ENCODE measurements at regions not wholly inside any gene's neighbourhood (a gene's known extent, or its start where the extent isn't known, plus 50 kb on each side); places are given as distances from the start of the nearest gene placed in this dataset.

DNA sequence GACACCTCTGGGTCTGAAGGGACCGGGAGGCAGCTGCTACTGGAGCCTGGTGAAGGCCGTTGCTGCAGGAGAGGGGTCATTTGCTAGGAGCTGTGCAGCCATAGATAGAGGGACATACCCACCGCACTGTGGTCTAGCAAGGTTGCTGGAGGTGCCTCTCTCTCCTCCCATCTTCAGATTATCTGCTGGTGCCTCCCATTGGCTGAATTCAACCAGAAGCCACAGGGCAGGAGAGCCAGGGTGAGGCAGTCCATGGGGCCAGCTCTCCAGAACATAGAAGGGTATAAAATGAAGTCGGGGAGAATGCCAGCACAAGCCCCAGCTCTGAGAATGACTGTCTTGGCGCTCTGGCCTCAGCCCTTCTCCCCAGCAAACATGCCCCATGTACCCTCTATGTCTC is 98.0 kb downstream of the VEGFA start:
- DNase-seq: no peak

DNA sequence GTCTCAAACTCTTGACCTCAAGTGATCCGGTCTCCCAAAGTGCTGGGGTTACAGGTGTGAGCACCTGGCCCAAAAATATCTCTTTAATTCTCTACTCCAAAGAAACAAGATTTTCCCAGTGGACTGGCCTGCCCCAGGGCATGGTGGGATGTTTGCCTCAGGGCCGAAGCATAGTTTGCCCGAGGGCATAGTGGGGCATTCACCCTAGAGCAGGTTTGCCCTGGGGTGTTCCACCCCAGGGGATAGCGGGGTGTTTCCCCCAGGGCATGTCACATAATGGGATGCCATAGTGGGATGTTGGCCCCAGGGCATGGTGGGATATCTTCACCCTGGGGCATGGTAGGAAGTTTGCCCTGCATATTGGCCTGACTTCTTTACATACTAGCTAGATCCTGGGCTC is 97.2 kb downstream of the VEGFA start:
- DNase-seq: no peak

- DNase-seq: peak; percentile 84
These were observed 96.1 kb downstream of the VEGFA start for GRCh38 chr6:43865932-43866645.

- no peak for DNase-seq
These were observed 95.1 kb downstream of the VEGFA start for GRCh38 chr6:43865086-43865485.

- DNase-seq: no peak
These were observed 92.9 kb downstream of the VEGFA start for GRCh38 chr6:43862925-43863324.

DNA sequence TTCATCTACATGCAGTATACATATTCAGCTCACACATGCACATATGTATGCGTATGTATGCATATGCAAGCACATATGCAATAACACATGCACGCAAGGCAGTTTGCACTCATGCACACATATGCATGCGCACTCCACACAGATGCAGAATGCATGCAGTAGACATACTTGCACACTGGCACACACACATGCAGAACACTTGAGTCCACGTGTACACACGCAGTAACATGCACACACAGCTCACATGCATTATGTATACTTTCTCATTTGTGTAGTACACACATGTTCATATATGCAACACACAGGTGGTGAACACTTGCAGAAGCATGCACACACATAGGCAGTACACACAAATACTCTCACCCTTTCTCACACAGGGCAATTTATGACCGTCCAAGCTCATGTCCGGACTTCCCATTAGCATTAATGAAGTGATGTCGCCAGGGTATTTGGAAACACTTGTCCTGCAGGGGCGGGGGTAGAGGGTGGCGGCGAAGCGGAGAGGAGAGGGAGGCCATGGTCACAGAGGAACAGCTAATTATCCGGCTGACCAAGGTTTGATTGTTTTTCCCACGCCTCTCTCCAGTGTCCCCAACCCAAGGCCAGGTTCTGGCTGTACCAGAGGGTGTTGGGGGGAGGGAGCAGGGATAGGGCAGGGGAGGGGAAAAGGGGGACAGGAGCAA is 91.3 kb downstream of the VEGFA start:
- no peak for DNase-seq

DNA sequence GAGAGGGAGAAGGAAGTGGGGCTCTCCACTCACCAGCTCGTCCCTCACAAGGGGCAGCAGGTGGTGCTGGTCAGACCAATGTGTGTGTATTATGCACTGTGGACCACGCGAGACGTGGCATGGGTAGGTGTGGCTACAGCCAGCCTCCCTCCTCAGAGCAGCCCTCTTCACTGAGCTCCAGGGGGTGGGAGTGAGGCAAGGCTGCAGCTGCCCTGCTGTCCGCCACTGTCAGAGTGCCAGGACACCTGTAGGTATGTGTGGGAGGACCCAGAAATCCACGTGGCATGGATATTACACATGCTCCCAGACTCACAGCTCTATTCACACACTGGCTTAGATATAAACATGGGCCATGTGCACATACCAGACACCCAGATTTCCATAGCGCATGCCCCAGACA is 90.3 kb downstream of the VEGFA start:
- no peak for DNase-seq

DNA sequence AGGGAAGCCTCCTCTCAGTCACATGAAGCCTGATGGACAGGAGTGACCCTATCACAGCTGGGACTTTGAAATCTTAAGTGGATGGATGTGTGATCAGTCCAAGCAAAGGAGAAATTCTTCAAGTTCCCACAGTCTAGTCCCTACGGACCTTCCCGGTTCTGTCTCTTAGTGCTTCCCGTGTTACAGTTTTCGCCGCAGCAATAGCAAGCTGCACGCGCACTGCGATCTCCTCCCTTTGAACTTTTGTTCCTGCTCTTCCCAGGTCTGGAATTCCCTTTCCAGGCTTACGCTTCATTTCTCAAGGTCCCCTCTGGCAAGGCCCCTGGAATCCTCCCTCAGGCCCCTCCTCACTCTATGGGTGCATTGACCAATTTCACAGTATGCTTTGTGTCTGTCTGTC is 89.2 kb downstream of the VEGFA start:
- no peak for DNase-seq

DNA sequence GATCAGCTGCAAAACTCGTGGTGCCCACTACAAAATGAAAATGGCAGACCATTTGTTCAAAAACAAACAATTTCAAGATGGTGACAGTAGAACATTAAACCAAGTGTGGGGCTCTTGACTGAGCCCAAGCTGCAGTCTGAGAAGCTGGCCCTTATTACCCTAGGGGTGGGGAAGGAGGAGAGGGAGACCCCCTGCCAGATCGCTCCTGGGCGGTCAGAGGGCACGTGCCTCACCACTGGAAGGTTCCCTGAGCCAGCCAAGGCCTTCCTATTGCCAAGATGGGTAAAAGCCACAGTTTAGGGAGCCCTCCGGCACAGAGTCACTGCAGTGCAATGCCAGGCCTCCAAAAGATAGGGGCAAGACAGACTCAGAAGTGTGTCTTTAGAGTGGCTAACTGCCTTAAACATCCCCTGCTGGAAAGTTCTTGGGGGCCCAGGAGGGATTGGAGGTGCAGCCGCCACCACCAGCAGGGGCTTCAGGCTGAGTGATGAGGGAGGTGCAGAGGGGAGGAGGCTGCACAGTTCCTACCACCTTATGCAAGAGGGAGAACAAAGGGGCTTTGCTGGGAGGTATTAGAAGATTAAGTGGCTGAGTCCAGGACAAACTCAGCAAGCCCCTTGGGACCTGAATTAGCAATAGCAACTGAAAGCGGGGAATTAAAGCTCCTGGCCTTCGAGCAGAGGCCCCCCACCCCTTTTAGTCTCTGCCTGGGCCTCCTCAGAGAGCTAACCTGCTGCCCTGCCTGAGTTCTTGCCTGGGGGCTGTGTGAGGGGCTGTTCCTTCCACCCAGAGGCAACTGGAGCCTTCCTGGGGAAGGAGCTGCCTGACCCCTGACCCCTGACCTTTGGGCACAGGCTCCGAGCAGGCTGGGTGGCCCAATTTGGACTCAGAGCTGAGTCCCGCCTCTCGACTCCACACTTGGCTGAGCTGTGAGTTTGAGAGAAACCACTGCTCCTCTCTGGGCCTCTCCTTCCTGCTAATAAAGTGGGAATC is 88.4 kb downstream of the VEGFA start:
- no peak for DNase-seq

DNA sequence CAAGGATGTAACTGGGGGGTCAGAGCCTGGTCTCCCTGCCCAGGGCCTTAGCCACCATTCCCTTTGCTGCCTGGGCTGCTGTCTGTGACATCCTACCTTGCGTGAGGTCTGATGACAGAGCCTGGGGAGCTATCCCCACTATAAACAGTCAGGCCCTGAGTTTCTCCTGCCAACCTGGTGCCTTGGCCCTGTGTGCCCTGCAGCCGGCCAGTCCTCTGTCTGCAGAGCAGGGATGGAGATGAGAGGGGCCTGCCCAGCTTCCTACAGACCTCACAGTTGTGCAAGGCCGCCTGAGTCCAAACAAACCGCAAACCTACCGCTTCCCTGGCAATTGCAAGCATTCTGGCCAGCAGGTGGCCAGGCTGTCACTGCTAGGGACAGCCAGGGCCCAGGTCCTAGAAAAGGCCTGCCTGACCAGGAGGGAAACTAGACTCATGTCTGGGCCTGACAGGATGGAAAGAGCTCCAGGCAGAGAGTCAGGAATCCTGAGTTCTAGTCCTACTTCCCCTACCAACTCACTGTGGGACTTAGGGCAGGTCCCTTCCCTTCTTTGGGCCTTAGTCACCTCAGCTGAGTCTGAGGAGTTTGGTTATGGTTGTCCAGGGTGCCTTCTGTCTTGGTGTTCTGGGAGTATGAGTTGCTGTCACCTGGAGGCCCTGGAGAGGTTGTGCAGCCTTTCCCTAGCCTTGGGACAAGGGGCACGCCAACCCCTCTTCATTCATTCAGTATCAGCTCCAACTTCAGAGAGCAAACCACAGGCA is 86.2 kb downstream of the VEGFA start:
- DNase-seq: no peak

GRCh38 chr6:43855247-43855646 is 85.2 kb downstream of the VEGFA start:
- DNase-seq: no peak

- no peak for DNase-seq
These were observed 83.1 kb downstream of the VEGFA start for GRCh38 chr6:43853066-43853650.

GRCh38 chr6:43852350-43852864 is 82.4 kb downstream of the VEGFA start:
- DNase-seq: no peak

DNA sequence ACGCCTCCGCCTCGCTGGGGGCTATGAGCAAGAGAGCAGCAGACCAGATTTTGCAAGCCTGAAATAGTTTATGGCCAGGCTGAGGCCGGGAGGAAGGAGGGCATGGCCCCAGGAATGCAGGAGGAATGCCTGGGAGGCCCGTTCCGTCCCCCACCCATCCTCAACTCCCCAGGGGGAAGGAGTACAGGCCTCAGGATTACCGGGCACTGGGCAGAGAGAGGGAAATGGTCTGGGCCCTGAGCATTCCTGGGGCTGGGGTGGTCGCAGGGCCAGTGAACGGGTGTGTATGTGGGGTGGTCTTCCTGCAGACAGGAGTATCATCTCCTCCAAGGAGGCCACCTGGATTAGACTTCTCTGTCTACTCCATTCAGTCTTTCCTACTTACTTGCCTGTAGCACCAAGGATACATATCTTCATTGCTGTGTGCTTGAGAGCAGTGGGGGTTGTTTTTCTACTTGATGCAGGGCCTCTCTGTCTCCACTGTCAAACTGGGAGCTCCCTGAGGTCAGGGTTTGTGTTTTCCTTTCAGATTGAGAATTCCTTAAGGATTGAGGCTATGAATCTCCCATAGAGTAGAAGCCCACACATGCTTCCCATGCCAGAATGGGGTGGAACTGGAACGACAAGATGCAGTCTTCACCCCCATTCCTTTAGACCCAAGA is 81.3 kb downstream of the VEGFA start:
- DNase-seq: peak; percentile 93

DNA sequence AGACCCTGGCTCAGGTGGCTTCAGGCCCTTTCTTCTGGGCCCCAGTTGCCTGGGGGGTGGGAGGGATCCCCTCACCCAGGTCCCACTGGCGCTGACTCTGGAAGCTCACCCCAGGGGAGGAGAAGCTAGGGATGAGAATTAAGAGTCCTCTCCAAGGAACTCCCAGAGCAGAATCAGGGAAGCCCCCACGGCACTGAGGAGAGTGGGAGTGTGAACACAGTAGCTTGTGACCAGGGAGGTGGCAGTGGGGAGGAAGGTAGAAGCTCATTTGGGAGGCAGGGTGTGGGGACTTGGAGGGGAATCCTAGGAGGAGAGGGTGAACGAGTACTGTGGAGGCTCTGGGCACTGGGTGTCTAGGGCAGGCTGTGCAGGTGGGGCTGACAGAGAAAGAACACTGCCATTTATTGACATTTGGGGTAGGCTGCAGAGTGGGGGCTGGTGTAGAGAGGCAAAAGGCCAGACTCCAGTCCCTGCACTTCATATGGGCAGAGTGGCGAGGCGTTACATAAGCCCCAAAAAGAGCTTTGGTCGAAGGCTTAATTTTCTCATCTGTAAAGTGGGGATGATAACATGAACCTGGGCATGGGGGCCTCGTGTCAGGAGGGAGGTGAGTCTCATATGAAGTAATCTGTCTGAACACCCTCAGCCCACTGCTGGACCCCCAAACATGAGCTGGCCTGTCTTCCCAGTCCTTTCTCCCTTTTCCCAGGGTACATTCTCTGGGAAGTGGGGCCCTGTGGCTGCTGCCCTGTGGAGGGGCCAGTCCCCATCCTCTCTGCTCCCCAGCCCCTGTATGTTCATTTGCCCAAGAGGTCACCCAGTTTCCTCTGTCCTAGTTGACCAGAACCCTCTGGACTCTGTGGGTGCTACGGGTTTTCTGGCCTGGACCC is 80.5 kb downstream of the VEGFA start:
- DNase-seq: no peak

- DNase-seq: no peak
These were observed 79.8 kb downstream of the VEGFA start for GRCh38 chr6:43849844-43850243.

DNA sequence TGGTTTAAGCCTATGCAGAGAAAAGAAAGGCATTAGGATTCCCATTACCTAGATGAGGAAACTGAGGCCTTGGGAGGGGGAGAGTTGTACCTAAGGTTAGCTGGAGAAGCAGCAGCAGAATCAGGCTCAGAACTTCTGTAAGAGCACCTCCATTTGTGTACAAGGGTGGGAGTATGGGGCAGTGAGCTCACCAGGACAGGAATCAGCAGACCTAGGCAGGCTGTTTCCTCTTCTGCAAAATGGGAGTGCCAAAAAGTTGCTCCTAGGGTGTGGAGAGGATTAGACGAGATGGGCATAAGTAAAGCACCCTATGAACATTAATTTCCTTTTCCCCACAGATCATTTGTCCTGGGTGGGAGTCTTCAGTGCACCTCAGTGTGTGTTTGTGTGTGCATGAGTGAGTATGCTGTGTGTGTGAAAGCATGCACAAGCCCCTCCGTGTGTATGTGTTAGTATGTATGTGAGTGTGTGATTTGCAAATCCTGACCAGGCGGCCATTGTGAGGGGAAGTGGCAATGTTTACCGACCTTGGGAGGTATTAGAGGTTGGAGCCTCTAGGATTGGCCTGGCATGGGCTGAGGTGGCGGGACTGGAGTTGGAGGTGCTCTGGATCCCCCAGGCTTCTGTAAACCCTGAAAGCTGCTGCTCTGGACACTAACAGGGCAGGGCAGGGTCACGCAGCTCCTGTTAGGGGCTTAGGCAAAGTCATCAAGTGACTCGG is 78.8 kb downstream of the VEGFA start:
- no peak for DNase-seq

GRCh38 chr6:43847741-43848630 is 78.0 kb downstream of the VEGFA start:
- DNase-seq: peak; percentile 38

Data from fibroblast of skin of abdomen (primary cell).